ENCODE measurements at regions not wholly inside any gene's neighbourhood (a gene's known extent, or its start where the extent isn't known, plus 50 kb on each side); places are given as distances from the start of the nearest gene placed in this dataset.

DNA sequence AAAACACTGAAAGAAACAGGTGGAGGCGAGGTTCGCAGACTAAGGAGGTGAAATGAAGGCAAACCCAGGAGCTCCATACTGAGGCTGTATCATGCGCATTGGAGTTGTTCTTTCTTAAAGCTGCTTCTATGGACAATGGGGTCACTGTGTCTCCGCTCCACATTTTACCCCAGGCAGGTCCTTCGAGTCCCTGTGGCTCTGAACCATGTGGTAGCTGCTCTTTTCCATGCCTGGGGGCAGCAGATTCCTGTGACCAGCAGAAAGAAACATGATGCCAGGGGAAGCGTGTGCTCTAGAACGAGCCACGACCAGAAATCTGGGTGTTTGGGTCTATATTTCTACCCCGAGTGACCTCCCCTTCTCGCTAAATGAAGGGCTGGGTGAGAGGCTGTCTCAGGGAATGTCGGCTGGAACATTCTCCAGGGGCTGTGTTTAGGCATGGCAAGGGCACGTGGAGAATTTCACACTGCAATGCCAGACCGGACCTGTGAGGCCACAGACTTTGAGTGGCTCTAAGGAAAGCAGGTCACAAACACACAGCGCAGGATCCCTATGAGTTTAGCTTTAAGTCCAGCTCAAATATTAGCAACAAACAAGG, 95.7 kb upstream of the IRS2 start:
- no peak overlapping the region for H3K9ac ChIP-seq (ENCODE audit: low read depth in 1 of 3, low read length in 3 of 3)
- H3K27ac ChIP-seq (ENCODE audit: low read depth, low read length): no peak overlapping the region
- no peaks in the 10 kb centered on the region for H3K36me3 ChIP-seq (ENCODE audit: control insufficient read depth in 3 of 3, insufficient read depth in 3 of 3, low read length in 3 of 3)
- H3K27me3 ChIP-seq (ENCODE audit: control insufficient read depth in 3 of 3, insufficient read depth in 3 of 3, low read length in 3 of 3): peaks cover 7 to 12% (median 9%) of the 10 kb centered on the region in 3 donors
- no peaks in the 10 kb centered on the region for H3K9me3 ChIP-seq (ENCODE audit: control insufficient read depth in 3 of 3, low read length in 3 of 3)
- peaks cover 0 to 24% (median 0%) of the 10 kb centered on the region in 3 donors for H3K4me1 ChIP-seq (ENCODE audit: control insufficient read depth in 3 of 3, insufficient read depth in 3 of 3, low read length in 3 of 3)
- peak overlapping the region in 1 of 3 donors; percentile 7 for H3K4me3 ChIP-seq (ENCODE audit: low read length in 3 of 3)

GRCh38 chr13:109881347-109881725, 95.0 kb upstream of the IRS2 start:
- no peaks in the 10 kb centered on the region for H3K36me3 ChIP-seq (ENCODE audit: control insufficient read depth in 3 of 3, insufficient read depth in 3 of 3, low read length in 3 of 3)
- no peaks in the 10 kb centered on the region for H3K9me3 ChIP-seq (ENCODE audit: control insufficient read depth in 3 of 3, low read length in 3 of 3)
- no peak overlapping the region for H3K27ac ChIP-seq (ENCODE audit: low read depth, low read length)
- H3K27me3 ChIP-seq (ENCODE audit: control insufficient read depth in 3 of 3, insufficient read depth in 3 of 3, low read length in 3 of 3): peaks cover 7 to 12% (median 9%) of the 10 kb centered on the region in 3 donors
- H3K4me1 ChIP-seq (ENCODE audit: control insufficient read depth in 3 of 3, insufficient read depth in 3 of 3, low read length in 3 of 3): peaks cover 0 to 24% (median 0%) of the 10 kb centered on the region in 3 donors
- H3K9ac ChIP-seq (ENCODE audit: low read depth in 1 of 3, low read length in 3 of 3): no peak overlapping the region
- no peak overlapping the region for H3K4me3 ChIP-seq (ENCODE audit: low read length in 3 of 3)

DNA sequence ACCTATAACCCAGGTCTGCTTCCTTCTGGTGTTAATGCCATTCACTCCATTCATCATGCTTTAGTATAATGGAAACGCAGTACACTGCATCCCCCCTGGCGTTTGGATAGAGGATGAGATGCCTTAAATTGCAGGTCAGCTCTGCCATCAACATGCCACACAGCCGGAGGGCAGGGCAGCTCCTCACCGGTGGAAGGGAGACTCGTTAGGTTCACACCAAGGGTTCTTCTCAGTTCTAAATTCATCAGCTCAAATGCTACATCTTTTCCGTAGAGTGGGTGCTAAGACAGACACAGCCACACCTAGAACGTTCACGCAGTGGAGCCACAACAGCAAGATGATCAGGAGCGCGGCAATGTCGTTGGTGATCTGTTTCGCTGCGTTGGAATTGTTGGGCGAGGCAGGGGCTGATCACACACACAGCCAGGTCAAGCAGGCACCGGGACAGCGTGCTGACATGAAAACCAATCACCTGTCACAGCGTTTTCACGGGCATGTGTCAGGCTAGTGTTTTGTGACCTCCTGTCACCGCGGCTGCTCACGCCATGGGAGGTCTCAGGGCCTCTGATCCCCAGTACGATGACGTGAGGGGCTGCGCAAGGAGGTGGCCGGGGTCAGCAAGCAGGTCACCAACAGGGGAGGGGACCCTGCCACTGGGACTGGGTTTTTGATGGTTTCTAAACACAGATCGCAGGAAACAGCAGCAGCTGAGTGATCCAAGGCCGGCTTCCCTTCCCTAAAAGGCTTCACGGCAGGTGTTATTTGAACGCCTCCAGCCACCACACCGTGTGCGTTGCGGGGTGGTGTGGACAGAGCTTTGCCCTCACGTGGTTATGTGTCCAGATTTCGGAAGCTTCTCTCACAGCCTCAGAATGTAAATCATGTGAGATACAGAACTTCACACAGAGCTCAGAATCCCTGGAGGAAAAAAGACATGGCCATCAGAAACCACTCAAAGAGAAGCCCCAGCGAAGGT, 94.3 kb upstream of the IRS2 start:
- no peak overlapping the region for H3K27ac ChIP-seq (ENCODE audit: low read depth, low read length)
- peaks cover 0 to 26% (median 0%) of the 10 kb centered on the region in 3 donors for H3K4me1 ChIP-seq (ENCODE audit: control insufficient read depth in 3 of 3, insufficient read depth in 3 of 3, low read length in 3 of 3)
- H3K27me3 ChIP-seq (ENCODE audit: control insufficient read depth in 3 of 3, insufficient read depth in 3 of 3, low read length in 3 of 3): peaks cover 7 to 12% (median 9%) of the 10 kb centered on the region in 3 donors
- H3K9me3 ChIP-seq (ENCODE audit: control insufficient read depth in 3 of 3, low read length in 3 of 3): no peaks in the 10 kb centered on the region
- H3K4me3 ChIP-seq (ENCODE audit: low read length in 3 of 3): peak overlapping the region in 1 of 3 donors; percentile 49
- H3K9ac ChIP-seq (ENCODE audit: low read depth in 1 of 3, low read length in 3 of 3): peak overlapping the region in 1 of 3 donors; percentile 45
- no peaks in the 10 kb centered on the region for H3K36me3 ChIP-seq (ENCODE audit: control insufficient read depth in 3 of 3, insufficient read depth in 3 of 3, low read length in 3 of 3)

DNA sequence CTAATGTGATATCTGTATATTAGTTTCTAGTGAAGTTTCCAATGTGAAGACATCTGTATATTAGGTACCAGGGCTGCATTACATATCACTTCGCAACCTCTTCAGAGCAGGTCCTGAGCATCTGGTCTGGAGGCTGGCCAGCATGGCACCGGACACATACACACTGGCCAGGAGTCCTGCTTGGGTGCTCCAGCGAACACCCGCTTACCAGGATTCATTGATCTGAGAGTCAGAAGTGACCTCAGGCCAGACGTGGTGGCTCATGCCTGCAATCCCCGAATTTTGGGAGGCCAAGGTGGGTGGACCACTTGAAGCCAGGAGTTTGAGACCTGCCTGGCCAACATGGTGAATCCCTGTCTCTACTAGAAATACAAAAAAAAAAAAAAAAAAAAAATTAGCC, 93.0 kb upstream of the IRS2 start:
- H3K27me3 ChIP-seq (ENCODE audit: control insufficient read depth in 3 of 3, insufficient read depth in 3 of 3, low read length in 3 of 3): peaks cover 7 to 12% (median 9%) of the 10 kb centered on the region in 3 donors
- H3K4me3 ChIP-seq (ENCODE audit: low read length in 3 of 3): no peak overlapping the region
- peaks cover 0 to 31% (median 0%) of the 10 kb centered on the region in 3 donors for H3K4me1 ChIP-seq (ENCODE audit: control insufficient read depth in 3 of 3, insufficient read depth in 3 of 3, low read length in 3 of 3)
- H3K27ac ChIP-seq (ENCODE audit: low read depth, low read length): no peak overlapping the region
- no peaks in the 10 kb centered on the region for H3K36me3 ChIP-seq (ENCODE audit: control insufficient read depth in 3 of 3, insufficient read depth in 3 of 3, low read length in 3 of 3)
- no peaks in the 10 kb centered on the region for H3K9me3 ChIP-seq (ENCODE audit: control insufficient read depth in 3 of 3, low read length in 3 of 3)
- no peak overlapping the region for H3K9ac ChIP-seq (ENCODE audit: low read depth in 1 of 3, low read length in 3 of 3)

DNA sequence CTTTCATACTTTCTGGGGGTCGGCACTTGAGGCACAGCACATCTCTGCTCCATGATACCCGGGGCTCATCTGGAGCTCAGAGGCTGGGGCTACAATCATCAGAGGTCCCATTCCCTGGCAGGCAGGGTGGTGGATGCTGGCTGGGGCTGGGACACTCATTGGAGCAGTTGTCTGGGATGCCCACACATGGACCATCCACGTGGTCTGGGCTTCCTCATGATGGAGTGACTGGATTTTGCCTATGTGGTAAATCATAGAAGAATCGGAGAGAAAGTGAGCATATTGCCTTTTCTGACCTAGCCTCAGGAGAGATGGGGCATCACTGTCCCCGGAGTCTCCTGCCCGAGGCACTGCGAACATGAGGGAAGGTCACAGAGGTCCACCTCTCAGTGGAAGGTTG, 91.4 kb upstream of the IRS2 start:
- H3K4me1 ChIP-seq (ENCODE audit: control insufficient read depth in 3 of 3, insufficient read depth in 3 of 3, low read length in 3 of 3): peaks cover 0 to 20% (median 0%) of the 10 kb centered on the region in 3 donors
- no peak overlapping the region for H3K4me3 ChIP-seq (ENCODE audit: low read length in 3 of 3)
- no peak overlapping the region for H3K9ac ChIP-seq (ENCODE audit: low read depth in 1 of 3, low read length in 3 of 3)
- no peaks in the 10 kb centered on the region for H3K9me3 ChIP-seq (ENCODE audit: control insufficient read depth in 3 of 3, low read length in 3 of 3)
- no peaks in the 10 kb centered on the region for H3K36me3 ChIP-seq (ENCODE audit: control insufficient read depth in 3 of 3, insufficient read depth in 3 of 3, low read length in 3 of 3)
- H3K27ac ChIP-seq (ENCODE audit: low read depth, low read length): no peak overlapping the region
- H3K27me3 ChIP-seq (ENCODE audit: control insufficient read depth in 3 of 3, insufficient read depth in 3 of 3, low read length in 3 of 3): peaks cover 4 to 12% (median 9%) of the 10 kb centered on the region in 3 donors

GRCh38 chr13:109875746-109876145, 89.4 kb upstream of the IRS2 start:
- Histone ChIP-seq H3K4me3 (ENCODE audit: low read length in 3 of 3) (no peak overlapping the region), H3K27me3 (ENCODE audit: control insufficient read depth in 3 of 3, insufficient read depth in 3 of 3, low read length in 3 of 3) (peaks cover 0 to 6% (median 4%) of the 10 kb centered on the region in 3 donors), H3K9ac (ENCODE audit: low read depth in 1 of 3, low read length in 3 of 3) (no peak overlapping the region), H3K9me3 (ENCODE audit: control insufficient read depth in 3 of 3, low read length in 3 of 3) (no peaks in the 10 kb centered on the region), H3K27ac (ENCODE audit: low read depth, low read length) (no peak overlapping the region), H3K36me3 (ENCODE audit: control insufficient read depth in 3 of 3, insufficient read depth in 3 of 3, low read length in 3 of 3) (no peaks in the 10 kb centered on the region), H3K4me1 (ENCODE audit: control insufficient read depth in 3 of 3, insufficient read depth in 3 of 3, low read length in 3 of 3) (peaks cover 0 to 12% (median 0%) of the 10 kb centered on the region in 3 donors)

GRCh38 chr13:109874484-109875454, 88.4 kb upstream of the IRS2 start:
- no peak overlapping the region for H3K9ac ChIP-seq (ENCODE audit: low read depth in 1 of 3, low read length in 3 of 3)
- H3K9me3 ChIP-seq (ENCODE audit: control insufficient read depth in 3 of 3, low read length in 3 of 3): no peaks in the 10 kb centered on the region
- H3K4me3 ChIP-seq (ENCODE audit: low read length in 3 of 3): no peak overlapping the region
- no peaks in the 10 kb centered on the region for H3K36me3 ChIP-seq (ENCODE audit: control insufficient read depth in 3 of 3, insufficient read depth in 3 of 3, low read length in 3 of 3)
- peak overlapping the region; percentile 19 for H3K27ac ChIP-seq (ENCODE audit: low read depth, low read length)
- H3K27me3 ChIP-seq (ENCODE audit: control insufficient read depth in 3 of 3, insufficient read depth in 3 of 3, low read length in 3 of 3): no peaks in the 10 kb centered on the region
- peaks cover 3 to 11% (median 6%) of the 10 kb centered on the region in 3 donors for H3K4me1 ChIP-seq (ENCODE audit: control insufficient read depth in 3 of 3, insufficient read depth in 3 of 3, low read length in 3 of 3)

DNA sequence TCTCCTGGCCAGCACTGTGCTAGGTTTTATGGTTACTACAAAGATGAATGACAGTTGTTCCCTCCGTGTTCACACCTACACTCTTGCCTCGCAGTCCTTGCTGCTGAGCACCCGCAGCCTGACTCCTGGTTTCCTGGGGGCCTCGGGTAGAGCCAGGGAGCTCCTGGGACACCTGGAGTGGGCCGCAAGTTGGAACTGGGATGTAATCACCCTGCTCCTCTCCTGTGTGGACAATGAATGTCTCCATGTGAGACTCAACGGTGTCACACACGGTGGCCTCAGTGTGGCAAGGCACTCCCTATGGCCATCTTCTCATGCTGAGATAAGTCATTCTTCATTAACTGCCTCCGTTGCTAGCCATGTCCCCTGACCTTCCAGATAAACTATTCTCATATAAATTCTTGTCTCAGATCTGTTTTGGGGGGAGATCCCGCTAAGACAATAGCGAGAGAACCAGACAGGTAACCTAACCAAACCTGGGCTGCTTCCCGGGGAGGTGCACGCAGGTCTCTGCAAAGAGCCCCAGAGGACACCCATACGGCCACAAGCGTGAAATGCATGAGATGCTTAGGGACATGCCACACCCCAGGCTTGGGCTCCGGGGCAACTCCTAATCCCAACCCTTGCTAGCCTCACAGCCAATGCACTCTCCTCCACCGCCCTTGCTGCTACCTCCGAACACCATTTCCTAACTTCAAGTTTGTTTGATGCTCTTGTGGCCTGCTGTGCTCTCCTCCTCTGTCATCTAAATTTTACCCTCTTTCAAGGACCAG, 87.2 kb upstream of the IRS2 start:
- no peak overlapping the region for H3K4me3 ChIP-seq (ENCODE audit: low read length in 3 of 3)
- H3K27ac ChIP-seq (ENCODE audit: low read depth, low read length): no peak overlapping the region
- H3K9me3 ChIP-seq (ENCODE audit: control insufficient read depth in 3 of 3, low read length in 3 of 3): no peaks in the 10 kb centered on the region
- no peaks in the 10 kb centered on the region for H3K27me3 ChIP-seq (ENCODE audit: control insufficient read depth in 3 of 3, insufficient read depth in 3 of 3, low read length in 3 of 3)
- no peaks in the 10 kb centered on the region for H3K36me3 ChIP-seq (ENCODE audit: control insufficient read depth in 3 of 3, insufficient read depth in 3 of 3, low read length in 3 of 3)
- H3K9ac ChIP-seq (ENCODE audit: low read depth in 1 of 3, low read length in 3 of 3): no peak overlapping the region
- H3K4me1 ChIP-seq (ENCODE audit: control insufficient read depth in 3 of 3, insufficient read depth in 3 of 3, low read length in 3 of 3): peaks cover 6 to 20% (median 15%) of the 10 kb centered on the region in 3 donors

- no peaks in the 10 kb centered on the region for H3K9me3 ChIP-seq (ENCODE audit: control insufficient read depth in 3 of 3, low read length in 3 of 3)
- H3K4me1 ChIP-seq (ENCODE audit: control insufficient read depth in 3 of 3, insufficient read depth in 3 of 3, low read length in 3 of 3): peaks cover 6 to 21% (median 15%) of the 10 kb centered on the region in 3 donors
- no peak overlapping the region for H3K9ac ChIP-seq (ENCODE audit: low read depth in 1 of 3, low read length in 3 of 3)
- H3K27ac ChIP-seq (ENCODE audit: low read depth, low read length): no peak overlapping the region
- no peaks in the 10 kb centered on the region for H3K36me3 ChIP-seq (ENCODE audit: control insufficient read depth in 3 of 3, insufficient read depth in 3 of 3, low read length in 3 of 3)
- no peaks in the 10 kb centered on the region for H3K27me3 ChIP-seq (ENCODE audit: control insufficient read depth in 3 of 3, insufficient read depth in 3 of 3, low read length in 3 of 3)
- no peak overlapping the region for H3K4me3 ChIP-seq (ENCODE audit: low read length in 3 of 3)
Observed at GRCh38 chr13:109872864-109873263, 86.5 kb upstream of the IRS2 start.

Data from skeletal muscle tissue (tissue), 3 donors.